Upper lobe of left lung (tissue), 6 donors: ENCODE measurements at regions not wholly inside any gene's neighbourhood (a gene's known extent, or its start where the extent isn't known, plus 50 kb on each side); places are given as distances from the start of the nearest gene placed in this dataset.

Source experiments
- ATAC-seq, 2 donors: fragments of 200-7000 bp; cut with Tn5 transposase; one replicate each; pipeline ENCODE4 v1.9.1; 2022; ENCODE audit warnings: mild to moderate bottlenecking in 2 of 2, moderate library complexity in 2 of 2; ENCODE audit not compliant: low FRiP score in 2 of 2
- DNase-seq, 2 donors: peaks; one replicate each; pipeline ENCODE4 v3.0.0-alpha.2; 2019 to 2020
- H3K27ac ChIP-seq, 4 donors: fragments of 200-600 bp; sonication (generic); one replicate each; pipeline ENCODE4 v1.5.1; 2016 to 2019
- H3K27me3 ChIP-seq, 4 donors: fragments of 200-600 bp; sonication (generic); one replicate each; pipeline ENCODE4 v1.5.1; 2017 to 2019
- H3K36me3 ChIP-seq, 4 donors: fragments of 200-600 bp; sonication (generic); one replicate each; pipeline ENCODE4 v1.5.1; 2016 to 2019
- H3K4me1 ChIP-seq, 4 donors: fragments of 200-600 bp; sonication (generic); one replicate each; pipeline ENCODE4 v1.5.1; 2018 to 2019
- H3K4me3 ChIP-seq, 4 donors: fragments of 200-600 bp; sonication (generic); one replicate each; pipeline ENCODE4 v1.5.1; 2017 to 2019; ENCODE audit warnings: mild to moderate bottlenecking in 2 of 4, moderate library complexity in 1 of 4
- H3K9me3 ChIP-seq, 4 donors: fragments of 200-600 bp; sonication (generic); one replicate each; pipeline ENCODE4 v1.5.1; 2018 to 2019
- EP300 ChIP-seq, 4 donors: sonication (generic); formaldehyde crosslinking; IDR thresholded peaks; one replicate each; pipeline ENCODE4 v1.5.1; 2017; ENCODE audit warnings: antibody characterized with exemption in 4 of 4, control low read depth in 2 of 4
- POLR2A ChIP-seq, 4 donors: fragments of 450-650 bp; IDR thresholded peaks; one replicate each; pipeline ENCODE4 v1.5.1; 2016 to 2017; ENCODE audit warnings: antibody characterized with exemption in 4 of 4, mild to moderate bottlenecking in 2 of 4
- POLR2AphosphoS5 ChIP-seq, 2 donors: sonication (generic); formaldehyde crosslinking; IDR thresholded peaks; one replicate each; pipeline ENCODE4 v1.5.1; 2017; ENCODE audit warnings: antibody characterized with exemption in 2 of 2
- WGBS, 2 donors: methylation state at CpG; one replicate each; pipeline ENCODE4 v1.1.5; 2017 to 2018; 5-methylcytosine and 5-hydroxymethylcytosine counted together
- TF ChIP-seq, protein P1 (sequence below), 6 experiments: fragments of 450-650 bp in 4 of 6; fragments of 200-600 bp in 2 of 6; sonication (generic) in 2 of 6; IDR thresholded peaks; one replicate each; pipeline ENCODE4 v1.5.1; 2016 to 2019; ENCODE audit warnings: antibody characterized with exemption in 6 of 6
- donor health status: DM: no; HTN: no; CAD: no; lungs with moderate emphysema.
- donor health status: DM: no; HTN: yes; CAD: no; lungs with severe emphysema.

DNA sequence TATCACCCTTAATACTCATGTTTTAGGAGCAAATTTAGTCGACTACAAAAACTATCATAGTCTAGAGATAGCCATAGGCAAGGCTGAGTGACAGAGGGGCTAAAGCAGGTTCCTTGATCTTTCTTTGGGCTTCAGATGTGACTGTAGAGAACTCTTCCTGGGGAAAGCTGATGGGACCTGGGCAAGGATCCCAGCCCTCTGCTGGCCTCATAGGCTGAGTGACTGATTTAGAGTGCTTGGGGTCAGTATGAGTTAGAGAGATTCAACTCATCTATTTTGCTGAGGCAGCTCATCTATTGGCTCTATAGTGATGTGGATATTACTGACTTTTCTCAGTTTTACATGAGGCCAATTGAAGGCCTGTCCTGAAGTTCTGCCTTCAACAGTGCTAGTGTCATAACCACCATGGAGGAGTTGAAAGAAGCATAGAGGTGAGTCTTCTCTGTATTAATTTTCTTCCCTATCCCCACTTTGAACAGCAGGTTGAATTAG lies 81.6 kb downstream of the SAMD9 start:
- Histone ChIP-seq H3K4me1 (no peaks in the 10 kb centered on the region), H3K27ac (no peak overlapping the region), H3K27me3 (no peaks in the 10 kb centered on the region), H3K36me3 (no peaks in the 10 kb centered on the region), H3K9me3 (peaks cover 0 to 6% (median 0%) of the 10 kb centered on the region in 4 donors), H3K4me3 (no peak overlapping the region)
- 56 to 63% methylated on average over 1 of the region's 1 CpG for WGBS, 2 donors
- no peak for TF ChIP-seq POLR2AphosphoS5 (IDR thresholded peaks at IDR 0.05)
- TF ChIP-seq POLR2A (IDR thresholded peaks at IDR 0.05), result no peak
- TF ChIP-seq EP300 (IDR thresholded peaks at IDR 0.05), result no peak
- TF ChIP-seq, protein P1, sequence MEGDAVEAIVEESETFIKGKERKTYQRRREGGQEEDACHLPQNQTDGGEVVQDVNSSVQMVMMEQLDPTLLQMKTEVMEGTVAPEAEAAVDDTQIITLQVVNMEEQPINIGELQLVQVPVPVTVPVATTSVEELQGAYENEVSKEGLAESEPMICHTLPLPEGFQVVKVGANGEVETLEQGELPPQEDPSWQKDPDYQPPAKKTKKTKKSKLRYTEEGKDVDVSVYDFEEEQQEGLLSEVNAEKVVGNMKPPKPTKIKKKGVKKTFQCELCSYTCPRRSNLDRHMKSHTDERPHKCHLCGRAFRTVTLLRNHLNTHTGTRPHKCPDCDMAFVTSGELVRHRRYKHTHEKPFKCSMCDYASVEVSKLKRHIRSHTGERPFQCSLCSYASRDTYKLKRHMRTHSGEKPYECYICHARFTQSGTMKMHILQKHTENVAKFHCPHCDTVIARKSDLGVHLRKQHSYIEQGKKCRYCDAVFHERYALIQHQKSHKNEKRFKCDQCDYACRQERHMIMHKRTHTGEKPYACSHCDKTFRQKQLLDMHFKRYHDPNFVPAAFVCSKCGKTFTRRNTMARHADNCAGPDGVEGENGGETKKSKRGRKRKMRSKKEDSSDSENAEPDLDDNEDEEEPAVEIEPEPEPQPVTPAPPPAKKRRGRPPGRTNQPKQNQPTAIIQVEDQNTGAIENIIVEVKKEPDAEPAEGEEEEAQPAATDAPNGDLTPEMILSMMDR (IDR thresholded peaks at IDR 0.05), result no peak
- DNase-seq (no peak), ATAC-seq (no peak)

DNA sequence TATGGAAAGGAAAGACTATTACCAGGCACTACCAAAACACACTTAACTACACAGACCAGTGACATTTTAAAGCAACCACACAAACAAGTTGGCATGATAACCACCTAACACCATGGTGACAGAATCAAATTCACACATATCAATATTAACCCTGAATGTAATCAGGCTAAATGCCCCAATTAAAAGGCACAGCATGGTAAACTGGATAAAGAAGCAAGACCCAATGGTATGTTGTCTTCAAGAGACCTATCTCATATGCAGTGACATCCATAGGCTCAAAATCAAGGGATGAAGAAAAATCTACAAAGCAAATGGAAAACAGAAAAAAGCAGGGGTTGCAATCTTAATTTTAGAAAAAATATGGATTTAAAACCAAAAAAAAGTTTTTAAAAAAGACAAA lies 86.0 kb downstream of the SAMD9 start:
- Histone ChIP-seq H3K27ac (no peak overlapping the region), H3K27me3 (no peaks in the 10 kb centered on the region), H3K36me3 (no peaks in the 10 kb centered on the region), H3K4me3 (no peak overlapping the region), H3K9me3 (peaks cover 0 to 6% (median 0%) of the 10 kb centered on the region in 4 donors), H3K4me1 (no peaks in the 10 kb centered on the region)
- DNase-seq (no peak), ATAC-seq (no peak)
- TF ChIP-seq, protein P1 (IDR thresholded peaks at IDR 0.05), result no peak
- TF ChIP-seq POLR2A (IDR thresholded peaks at IDR 0.05), result no peak

DNA sequence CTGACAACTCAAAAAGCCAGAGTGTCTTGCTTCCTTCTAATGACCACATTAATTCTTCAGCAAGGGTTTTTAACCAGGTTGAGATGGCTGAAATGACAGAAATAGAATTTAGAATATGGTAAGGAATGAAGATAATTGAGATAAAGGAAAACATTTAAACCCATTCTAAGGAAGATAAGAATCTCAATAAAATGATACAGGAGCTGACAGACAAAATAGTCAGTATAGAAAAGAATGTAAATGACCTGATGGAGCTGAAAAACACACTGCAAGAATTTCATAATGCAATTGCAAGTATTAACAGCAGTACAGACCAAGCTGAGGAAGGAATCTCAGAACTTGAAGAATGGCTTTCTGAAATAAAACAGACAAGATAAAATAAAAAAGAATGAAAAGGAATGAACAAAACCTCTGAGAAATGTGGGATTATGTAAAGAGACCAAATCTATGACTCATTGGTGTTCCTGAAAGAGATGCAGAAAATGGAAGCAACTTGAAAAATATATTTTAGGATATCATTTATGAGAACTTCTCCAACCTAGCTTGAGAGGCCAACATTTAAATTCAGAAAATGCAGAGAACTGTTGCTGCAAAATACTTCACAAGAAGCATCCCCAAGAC lies 87.1 kb downstream of the SAMD9 start:
- Histone ChIP-seq H3K27me3 (no peaks in the 10 kb centered on the region), H3K27ac (no peak overlapping the region), H3K4me1 (no peaks in the 10 kb centered on the region), H3K36me3 (no peaks in the 10 kb centered on the region), H3K4me3 (no peak overlapping the region), H3K9me3 (peaks cover 0 to 6% (median 0%) of the 10 kb centered on the region in 4 donors)
- ATAC-seq (no peak), DNase-seq (no peak)
- TF ChIP-seq POLR2AphosphoS5 (IDR thresholded peaks at IDR 0.05) (no peak), POLR2A (IDR thresholded peaks at IDR 0.05) (no peak), EP300 (IDR thresholded peaks at IDR 0.05) (no peak)
- TF ChIP-seq, protein P1 (IDR thresholded peaks at IDR 0.05), result no peak

DNA sequence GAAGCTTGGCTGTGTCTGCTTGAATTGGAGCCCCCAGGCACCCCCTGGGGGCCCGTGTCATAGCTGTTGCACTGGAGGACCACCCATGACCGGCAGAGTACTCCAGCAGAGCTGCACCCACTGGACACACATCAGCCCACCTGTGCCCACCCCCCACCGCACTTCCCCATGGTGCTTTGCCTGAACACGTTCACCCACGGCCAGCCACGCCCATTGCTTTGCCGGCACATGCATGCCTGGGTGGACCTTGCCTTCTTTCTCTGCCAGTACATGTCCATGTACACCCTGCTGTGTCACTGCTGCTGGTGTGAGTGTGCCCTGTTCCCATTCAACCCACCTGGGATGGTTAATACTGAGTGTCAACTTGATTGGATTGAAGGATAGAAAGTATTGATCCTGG lies 88.7 kb downstream of the SAMD9 start:
- no peak overlapping the region for H3K27ac ChIP-seq
- no peaks in the 10 kb centered on the region for H3K4me1 ChIP-seq
- no peak for ATAC-seq
- H3K4me3 ChIP-seq, result no peak overlapping the region
- no peaks in the 10 kb centered on the region for H3K36me3 ChIP-seq
- 81 to 90% methylated on average over 6 to 7 of the region's 7 CpGs for WGBS, 2 donors
- peaks cover 0 to 6% (median 0%) of the 10 kb centered on the region in 4 donors for H3K9me3 ChIP-seq
- peak in 1 of 2 donors; percentile 30 for DNase-seq
- no peaks in the 10 kb centered on the region for H3K27me3 ChIP-seq
- TF ChIP-seq POLR2AphosphoS5 (IDR thresholded peaks at IDR 0.05) (no peak), EP300 (IDR thresholded peaks at IDR 0.05) (no peak), POLR2A (IDR thresholded peaks at IDR 0.05) (no peak)
- TF ChIP-seq, protein P1 (IDR thresholded peaks at IDR 0.05), result no peak

DNA sequence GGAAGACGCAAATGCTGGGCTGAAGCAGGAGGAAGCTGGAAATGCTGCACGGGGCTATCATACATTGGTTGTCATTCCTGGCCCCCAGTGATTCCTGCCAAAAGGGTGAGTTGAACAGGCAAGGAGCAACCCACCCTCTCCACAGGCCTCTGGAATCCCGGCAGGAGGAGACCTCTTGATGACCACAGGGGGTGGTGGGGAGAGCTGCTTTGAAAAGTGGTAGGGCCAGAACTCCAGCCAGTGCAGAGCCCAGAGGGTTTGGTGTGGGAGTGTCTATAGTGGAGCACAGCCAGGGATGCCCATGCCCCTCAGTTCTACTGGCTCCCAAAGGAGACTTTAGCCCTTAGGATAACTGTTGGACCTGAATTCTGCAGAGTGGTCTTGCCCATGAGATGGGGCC lies 89.2 kb downstream of the SAMD9 start:
- Histone ChIP-seq H3K36me3 (no peaks in the 10 kb centered on the region), H3K4me3 (no peak overlapping the region), H3K27ac (no peak overlapping the region), H3K4me1 (no peaks in the 10 kb centered on the region), H3K9me3 (peaks cover 0 to 6% (median 0%) of the 10 kb centered on the region in 4 donors), H3K27me3 (no peaks in the 10 kb centered on the region)
- no peak for DNase-seq
- WGBS, 2 donors, result 86 to 90% methylated on average over 2 to 3 of the region's 3 CpGs
- ATAC-seq, result no peak
- TF ChIP-seq POLR2A (IDR thresholded peaks at IDR 0.05), result no peak
- no peak for TF ChIP-seq POLR2AphosphoS5 (IDR thresholded peaks at IDR 0.05)
- no peak for TF ChIP-seq EP300 (IDR thresholded peaks at IDR 0.05)
- TF ChIP-seq, protein P1 (IDR thresholded peaks at IDR 0.05), result no peak
